GM12874 (cell line): ENCODE measurements at regions not wholly inside any gene's neighbourhood (a gene's known extent, or its start where the extent isn't known, plus 50 kb on each side); places are given as distances from the start of the nearest gene placed in this dataset.

ENCODE experiments used
- CTCF ChIP-seq: IDR thresholded peaks from 2 replicates; pipeline ENCODE4 v1.5.1; 2011; ENCODE audit warnings: low read depth, mild to moderate bottlenecking, control low read depth, low read length, moderate library complexity; ENCODE audit not compliant: insufficient read depth

- no peak for TF ChIP-seq CTCF
Observed at GRCh38 chrX:35244088-35244741, 301.6 kb downstream of the FAM47B start.

- no peak for TF ChIP-seq CTCF
Observed at GRCh38 chrX:35244796-35245508, 302.4 kb downstream of the FAM47B start.

GRCh38 chrX:35251226-35251625 lies 308.6 kb downstream of the FAM47B start:
- TF ChIP-seq CTCF: no peak

- no peak for TF ChIP-seq CTCF
Observed at GRCh38 chrX:35276115-35276514, 333.5 kb downstream of the FAM47B start.

- no peak for TF ChIP-seq CTCF
Observed at GRCh38 chrX:35285289-35285962, 342.8 kb downstream of the FAM47B start.

- TF ChIP-seq CTCF: no peak
Observed at GRCh38 chrX:35288657-35289056, 346.1 kb downstream of the FAM47B start.

- no peak for TF ChIP-seq CTCF
Observed at GRCh38 chrX:35289952-35290351, 347.4 kb downstream of the FAM47B start.
